WERI-Rb-1 (cell line): ENCODE measurements at regions not wholly inside any gene's neighbourhood (a gene's known extent, or its start where the extent isn't known, plus 50 kb on each side); places are given as distances from the start of the nearest gene placed in this dataset.
"Not testable (repeated sequence)": the region's sequence is repeated elsewhere in the genome, so short reads cannot be mapped to it uniquely, and the experiment has no call there.

ENCODE experiments used
- DNase-seq: peaks from one replicate; pipeline ENCODE4 v3.0.0-alpha.2; 2020
- H3K27ac ChIP-seq: fragments of 250-450 bp; sonication (Bioruptor Pico); 2 replicates; pipeline ENCODE4 v1.5.1; 2020; ENCODE audit warnings: mild to moderate bottlenecking, moderate library complexity
- H3K27me3 ChIP-seq: fragments of 250-450 bp; sonication (Bioruptor Pico); 2 replicates; pipeline ENCODE4 v1.5.1; 2021; ENCODE audit warnings: mild to moderate bottlenecking, low read depth, moderate library complexity; ENCODE audit not compliant: insufficient read depth, severe bottlenecking
- H3K36me3 ChIP-seq: fragments of 250-450 bp; sonication (Bioruptor Pico); 2 replicates; pipeline ENCODE4 v1.5.1; 2020; ENCODE audit warnings: mild to moderate bottlenecking, moderate library complexity
- H3K4me3 ChIP-seq: 2 replicates; pipeline ENCODE4 v1.5.1; 2011; ENCODE audit warnings: low read depth, mild to moderate bottlenecking, control low read depth, low read length
- H3K9me3 ChIP-seq: fragments of 250-450 bp; sonication (Bioruptor Pico); 2 replicates; pipeline ENCODE4 v1.5.1; 2021; ENCODE audit warnings: mild to moderate bottlenecking, moderate library complexity; ENCODE audit not compliant: severe bottlenecking
- CTCF ChIP-seq: IDR thresholded peaks from 2 replicates; pipeline ENCODE4 v1.5.1; 2011; ENCODE audit warnings: low read depth, mild to moderate bottlenecking, control low read depth, inconsistent platforms, low read length

GRCh38 chr12:7581046-7581445 lies 77.5 kb upstream of the CD163 start:
- TF ChIP-seq CTCF, result no peak
- no peak for DNase-seq
- H3K27ac ChIP-seq, result no peak overlapping the region
- H3K27me3 ChIP-seq, result peaks cover 13% of the 10 kb centered on the region
- H3K9me3 ChIP-seq, result no peaks in the 10 kb centered on the region
- H3K4me3 ChIP-seq, result no peak overlapping the region
- no peaks in the 10 kb centered on the region for H3K36me3 ChIP-seq

GRCh38 chr12:7571257-7571656 lies 67.7 kb upstream of the CD163 start:
- Histone ChIP-seq H3K36me3 (no peaks in the 10 kb centered on the region), H3K9me3 (no peaks in the 10 kb centered on the region), H3K27me3 (peaks cover 16% of the 10 kb centered on the region), H3K27ac (no peak overlapping the region), H3K4me3 (no peak overlapping the region)
- no peak for TF ChIP-seq CTCF
- no peak for DNase-seq

GRCh38 chr12:7557227-7557626 lies 53.6 kb upstream of the CD163 start:
- no peaks in the 10 kb centered on the region for H3K9me3 ChIP-seq
- no peak for DNase-seq
- no peak overlapping the region for H3K4me3 ChIP-seq
- no peaks in the 10 kb centered on the region for H3K36me3 ChIP-seq
- no peak overlapping the region for H3K27ac ChIP-seq
- peaks cover 11% of the 10 kb centered on the region for H3K27me3 ChIP-seq
- no peak for TF ChIP-seq CTCF

GRCh38 chr12:7555752-7556151 lies 52.2 kb upstream of the CD163 start:
- no peaks in the 10 kb centered on the region for H3K36me3 ChIP-seq
- TF ChIP-seq CTCF, result no peak
- DNase-seq, result no peak
- no peak overlapping the region for H3K4me3 ChIP-seq
- no peaks in the 10 kb centered on the region for H3K9me3 ChIP-seq
- no peak overlapping the region for H3K27ac ChIP-seq
- H3K27me3 ChIP-seq, result peaks cover 11% of the 10 kb centered on the region

GRCh38 chr12:7554831-7555230 lies 51.3 kb upstream of the CD163 start:
- not testable (repeated sequence) for H3K36me3 ChIP-seq, DNase-seq, H3K4me3 ChIP-seq, H3K9me3 ChIP-seq, H3K27ac ChIP-seq
- H3K27me3 ChIP-seq, result peaks cover 11% of the 10 kb centered on the region
